Activated B cell treated with CpG ODN at 0.5 μM for 24 hours (primary cell): ENCODE measurements at regions not wholly inside any gene's neighbourhood (a gene's known extent, or its start where the extent isn't known, plus 50 kb on each side); places are given as distances from the start of the nearest gene placed in this dataset.
"Not testable (repeated sequence)": the region's sequence is repeated elsewhere in the genome, so short reads cannot be mapped to it uniquely, and the experiment has no call there.

ENCODE experiments used
- ATAC-seq: fragments of 200-7000 bp; cut with Tn5 transposase; one replicate; pipeline ENCODE4 v1.10.0; 2021; ENCODE audit warnings: low read depth, mild to moderate bottlenecking, moderate library complexity
- CTCF ChIA-PET: fragments of 350-600 bp; sonication (Branson Sonifier 250); formaldehyde crosslinking; loops from one replicate; lab custom pipeline; 2021; ENCODE audit warnings: antibody characterized with exemption; lab: Charles Lee
- POLR2A ChIA-PET: fragments of 350-600 bp; sonication (Branson Sonifier 250); formaldehyde crosslinking; loops from one replicate; lab custom pipeline; 2021; ENCODE audit warnings: antibody characterized with exemption; lab: Charles Lee
- DNase-seq: peaks from one replicate; pipeline ENCODE4 v3.0.0; 2022
- H3K27ac Mint-ChIP-seq: one replicate; pipeline ENCODE4 v1.8.0; 2020; ENCODE audit warnings: mixed read lengths
- H3K27me3 Mint-ChIP-seq: one replicate; pipeline ENCODE4 v1.8.0; 2021; ENCODE audit warnings: mixed read lengths
- H3K36me3 Mint-ChIP-seq: one replicate; pipeline ENCODE4 v1.8.0; 2021; ENCODE audit warnings: low read depth, mixed read lengths
- H3K4me1 Mint-ChIP-seq: one replicate; pipeline ENCODE4 v1.8.0; 2021; ENCODE audit warnings: mixed read lengths
- H3K4me3 Mint-ChIP-seq: one replicate; pipeline ENCODE4 v1.8.0; 2020; ENCODE audit warnings: mild to moderate bottlenecking, mixed read lengths
- H3K9me3 Mint-ChIP-seq: one replicate; pipeline ENCODE4 v1.8.0; 2020; ENCODE audit warnings: mixed read lengths
- CTCF ChIP-seq: fragments of 200-600 bp; IDR thresholded peaks from one replicate; pipeline ENCODE4 v1.8.0; 2022; ENCODE audit warnings: antibody characterized with exemption, mild to moderate bottlenecking
- intact Hi-C: fragments of 100-400 bp; cut with micrococcal nuclease; formaldehyde crosslinking; loops from one replicate; pipeline ENCODE4 v1.15.1; 2024

- Mint-ChIP-seq H3K9me3 (peaks cover 2% of the 10 kb centered on the region), H3K27me3 (peaks cover 3% of the 10 kb centered on the region), H3K27ac (no peak overlapping the region), H3K4me1 (no peaks in the 10 kb centered on the region), H3K4me3 (no peak overlapping the region), H3K36me3 (no peaks in the 10 kb centered on the region)
- no peak for TF ChIP-seq CTCF
- POLR2A ChIA-PET = no interaction called here
- DNase-seq = no peak
- intact Hi-C loops = no loop called here
- ATAC-seq = no peak
- CTCF ChIA-PET = no interaction called here
Observed at GRCh38 chr10:90224791-90225566, 523.6 kb downstream of the KIF20B start.

DNA sequence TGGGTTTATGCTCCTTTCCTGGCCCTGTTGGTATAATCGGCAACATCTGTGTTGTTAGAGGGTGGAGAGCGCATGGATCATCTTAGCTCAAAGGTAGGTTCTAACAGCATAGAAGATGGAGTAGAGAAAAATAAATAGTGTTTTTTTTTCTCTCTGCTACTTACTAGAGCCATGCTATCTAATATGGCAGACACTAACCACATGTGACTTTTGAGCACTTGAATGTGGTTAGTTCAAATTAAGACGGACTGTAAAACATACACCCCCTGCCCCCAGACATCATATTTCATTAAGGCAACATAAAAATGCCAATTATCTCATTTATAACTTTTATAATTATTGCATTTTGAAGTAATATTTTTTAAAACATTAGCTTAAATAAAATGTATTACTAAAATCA is 525.1 kb downstream of the KIF20B start:
- intact Hi-C loops = no loop called here
- Mint-ChIP-seq H3K4me3 (no peak overlapping the region), H3K4me1 (no peaks in the 10 kb centered on the region), H3K36me3 (no peaks in the 10 kb centered on the region), H3K27ac (no peak overlapping the region), H3K27me3 (peaks cover 3% of the 10 kb centered on the region), H3K9me3 (peaks cover 6% of the 10 kb centered on the region)
- ATAC-seq = no peak
- CTCF ChIA-PET = no interaction called here
- POLR2A ChIA-PET = no interaction called here
- TF ChIP-seq CTCF = no peak
- no peak for DNase-seq

DNA sequence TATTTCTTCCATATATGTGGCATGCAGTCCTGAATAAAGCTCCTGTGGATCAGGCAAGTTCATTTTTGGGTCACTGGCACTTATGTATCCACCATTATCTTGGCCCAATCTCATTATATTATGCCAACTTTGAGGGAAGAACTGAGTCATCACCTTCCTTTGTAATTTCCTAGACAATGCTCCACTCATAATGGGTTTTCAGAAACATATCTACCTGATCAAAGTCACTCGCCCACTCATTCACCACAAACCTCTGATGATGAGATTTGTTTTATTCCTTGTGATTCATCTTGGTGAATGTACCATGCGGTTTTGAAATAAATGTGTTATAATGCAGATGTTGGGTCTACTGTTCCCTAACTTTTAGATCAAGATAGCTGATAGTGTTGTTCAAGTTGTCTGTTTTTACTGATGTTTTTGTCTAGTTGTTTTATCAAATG is 525.8 kb downstream of the KIF20B start:
- intact Hi-C loops = no loop called here
- Mint-ChIP-seq H3K4me1 (no peaks in the 10 kb centered on the region), H3K4me3 (no peak overlapping the region), H3K27ac (no peak overlapping the region), H3K36me3 (no peaks in the 10 kb centered on the region), H3K9me3 (peaks cover 8% of the 10 kb centered on the region), H3K27me3 (peaks cover 3% of the 10 kb centered on the region)
- DNase-seq = no peak
- ChIA-PET POLR2A (no interaction called here), CTCF (no interaction called here)
- no peak for TF ChIP-seq CTCF
- no peak for ATAC-seq

DNA sequence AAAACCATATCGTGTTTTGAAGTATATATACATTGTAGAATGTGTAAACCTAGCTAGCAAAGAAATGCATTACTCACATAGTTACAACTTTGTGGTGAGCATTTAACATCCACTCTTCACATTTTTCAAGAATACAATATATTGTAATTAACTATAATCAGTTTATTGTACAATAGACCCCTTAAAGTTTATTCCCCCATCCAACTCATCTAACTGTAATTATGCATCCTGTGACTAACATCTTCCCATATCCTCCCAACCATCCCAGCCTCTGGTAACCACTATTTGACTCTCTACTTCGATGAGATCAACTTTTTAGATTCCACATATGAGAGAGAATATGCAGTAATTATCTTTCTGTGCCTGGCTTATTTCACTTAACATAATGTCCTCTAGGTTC is 526.4 kb downstream of the KIF20B start:
- TF ChIP-seq CTCF = no peak
- intact Hi-C loops = no loop called here
- DNase-seq (no peak), ATAC-seq (no peak)
- Mint-ChIP-seq H3K36me3 (no peaks in the 10 kb centered on the region), H3K27me3 (peaks cover 3% of the 10 kb centered on the region), H3K9me3 (peaks cover 8% of the 10 kb centered on the region), H3K4me3 (no peak overlapping the region), H3K4me1 (no peaks in the 10 kb centered on the region), H3K27ac (no peak overlapping the region)
- POLR2A ChIA-PET = no interaction called here
- CTCF ChIA-PET = no interaction called here

- H3K27ac Mint-ChIP-seq = no peak overlapping the region
- ChIA-PET POLR2A (no interaction called here), CTCF (no interaction called here)
- TF ChIP-seq CTCF = no peak
- peaks cover 3% of the 10 kb centered on the region for H3K27me3 Mint-ChIP-seq
- H3K4me1 Mint-ChIP-seq = no peaks in the 10 kb centered on the region
- ATAC-seq = no peak
- H3K4me3 Mint-ChIP-seq = no peak overlapping the region
- DNase-seq = no peak
- intact Hi-C loops = no loop called here
- H3K9me3 Mint-ChIP-seq = peaks cover 16% of the 10 kb centered on the region
- H3K36me3 Mint-ChIP-seq = no peaks in the 10 kb centered on the region
Observed at GRCh38 chr10:90229486-90229885, 528.1 kb downstream of the KIF20B start.

DNA sequence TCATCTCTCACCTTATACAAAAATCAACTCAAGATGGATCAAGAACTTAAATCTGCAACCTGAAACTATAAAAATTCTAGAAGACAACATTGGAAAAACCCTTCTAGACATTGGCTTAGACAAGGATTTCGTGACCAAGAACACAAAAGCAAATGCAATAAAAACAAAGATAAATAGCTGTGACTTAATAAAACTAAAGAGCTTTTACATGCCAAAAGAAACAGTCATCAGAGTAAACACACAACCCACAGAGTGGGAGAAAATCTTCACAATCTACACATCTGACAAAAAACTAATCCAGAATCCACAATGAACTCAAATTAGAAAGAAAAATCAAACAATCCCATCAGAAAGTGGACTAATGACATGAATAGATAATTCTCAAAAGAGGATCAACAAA is 532.4 kb downstream of the KIF20B start:
- DNase-seq, H3K4me1 Mint-ChIP-seq, ATAC-seq, POLR2A ChIA-PET, H3K4me3 Mint-ChIP-seq, H3K27me3 Mint-ChIP-seq, H3K36me3 Mint-ChIP-seq, intact Hi-C loops, H3K27ac Mint-ChIP-seq, CTCF ChIA-PET: not testable (repeated sequence)
- peaks cover 20% of the 10 kb centered on the region for H3K9me3 Mint-ChIP-seq
